ENCODE measurements at regions not wholly inside any gene's neighbourhood (a gene's known extent, or its start where the extent isn't known, plus 50 kb on each side); places are given as distances from the start of the nearest gene placed in this dataset.

GRCh38 chr9:8062459-8062858 is 262.9 kb upstream of the DMAC1 start:
- TF ChIP-seq, protein P1, sequence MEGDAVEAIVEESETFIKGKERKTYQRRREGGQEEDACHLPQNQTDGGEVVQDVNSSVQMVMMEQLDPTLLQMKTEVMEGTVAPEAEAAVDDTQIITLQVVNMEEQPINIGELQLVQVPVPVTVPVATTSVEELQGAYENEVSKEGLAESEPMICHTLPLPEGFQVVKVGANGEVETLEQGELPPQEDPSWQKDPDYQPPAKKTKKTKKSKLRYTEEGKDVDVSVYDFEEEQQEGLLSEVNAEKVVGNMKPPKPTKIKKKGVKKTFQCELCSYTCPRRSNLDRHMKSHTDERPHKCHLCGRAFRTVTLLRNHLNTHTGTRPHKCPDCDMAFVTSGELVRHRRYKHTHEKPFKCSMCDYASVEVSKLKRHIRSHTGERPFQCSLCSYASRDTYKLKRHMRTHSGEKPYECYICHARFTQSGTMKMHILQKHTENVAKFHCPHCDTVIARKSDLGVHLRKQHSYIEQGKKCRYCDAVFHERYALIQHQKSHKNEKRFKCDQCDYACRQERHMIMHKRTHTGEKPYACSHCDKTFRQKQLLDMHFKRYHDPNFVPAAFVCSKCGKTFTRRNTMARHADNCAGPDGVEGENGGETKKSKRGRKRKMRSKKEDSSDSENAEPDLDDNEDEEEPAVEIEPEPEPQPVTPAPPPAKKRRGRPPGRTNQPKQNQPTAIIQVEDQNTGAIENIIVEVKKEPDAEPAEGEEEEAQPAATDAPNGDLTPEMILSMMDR (IDR thresholded peaks at IDR 0.05) = no peak
- TF ChIP-seq POLR2A (IDR thresholded peaks at IDR 0.05) (no peak), EP300 (IDR thresholded peaks at IDR 0.05) (no peak), POLR2AphosphoS5 (IDR thresholded peaks at IDR 0.05) (no peak)
